H1 (cell line): ENCODE measurements at regions not wholly inside any gene's neighbourhood (a gene's known extent, or its start where the extent isn't known, plus 50 kb on each side); places are given as distances from the start of the nearest gene placed in this dataset.

Experiments used
- CTCF ChIA-PET: fragments of 300-600 bp; sonication (Branson Sonifier 250); formaldehyde crosslinking; loops from one replicate; lab custom pipeline; 2021; ENCODE audit not compliant: partially characterized antibody; lab: Charles Lee
- POLR2A ChIA-PET: fragments of 300-600 bp; sonication (Branson Sonifier 250); formaldehyde crosslinking; loops from one replicate; lab custom pipeline; 2021; ENCODE audit warnings: inconsistent platforms; ENCODE audit not compliant: partially characterized antibody; lab: Charles Lee
- DNase-seq, 2 experiments: peaks; one replicate each; pipeline versions ENCODE4 v3.0.0 to v3.0.0-alpha.2; 2010 to 2022; ENCODE audit warnings: low spot score in 2 of 2, low read depth in 1 of 2, mixed read lengths in 1 of 2
- FAIRE-seq: peaks from 2 replicates; lab custom pipeline; 2011; peaks lifted over from hg19 to GRCh38; lab: Jason Lieb, UNC
- H2AFZ ChIP-seq: 2 replicates; pipeline ENCODE4 v1.8.1; 2012; ENCODE audit warnings: low read length, inconsistent platforms
- H2AK5ac ChIP-seq: 2 replicates; pipeline ENCODE4 v1.6.1; 2013; ENCODE audit warnings: low read depth, low read length
- H2BK120ac ChIP-seq: replicated peaks from 2 replicates; pipeline ENCODE3; 2013; ENCODE audit warnings: low read depth, low read length, inconsistent platforms
- H2BK12ac ChIP-seq: 2 replicates; pipeline ENCODE4 v1.6.1; 2013; ENCODE audit warnings: low read depth, low read length
- H2BK15ac ChIP-seq: 2 replicates; pipeline ENCODE4 v1.6.1; 2013; ENCODE audit warnings: low read length
- H2BK20ac ChIP-seq: 2 replicates; pipeline ENCODE4 v1.6.1; 2013; ENCODE audit warnings: low read length
- H2BK5ac ChIP-seq: 2 replicates; pipeline ENCODE4 v1.6.1; 2013; ENCODE audit warnings: low read depth, low read length
- H3K14ac ChIP-seq: 2 replicates; pipeline ENCODE4 v1.6.1; 2013; ENCODE audit warnings: inconsistent platforms; ENCODE audit not compliant: insufficient read length
- H3K18ac ChIP-seq: 2 replicates; pipeline ENCODE4 v1.6.1; 2013; ENCODE audit warnings: low read length; ENCODE audit errors: extremely low read depth
- H3K23ac ChIP-seq: 2 replicates; pipeline ENCODE4 v1.6.1; 2013; ENCODE audit warnings: inconsistent platforms; ENCODE audit not compliant: insufficient read length
- H3K23me2 ChIP-seq: 2 replicates; pipeline ENCODE4 v1.6.1; 2013; ENCODE audit warnings: low read depth, low read length
- H3K27ac ChIP-seq: 2 replicates; pipeline ENCODE4 v1.6.1; 2011; ENCODE audit warnings: low read depth, low read length, inconsistent platforms
- H3K27me3 ChIP-seq, 4 experiments: replicated peaks in 1 of 4; 1 replicate in 1 of 4; 2 replicates in 3 of 4; pipeline versions ENCODE4 v1.6.1 to v1.8.1; 2011 to 2013; ENCODE audit warnings: low read length in 3 of 4, mild to moderate bottlenecking in 3 of 4, inconsistent platforms in 2 of 4, mixed read lengths in 2 of 4, moderate library complexity in 1 of 4; ENCODE audit not compliant: control insufficient read depth in 3 of 4, insufficient read depth in 3 of 4; ENCODE audit errors: extremely low read depth in 1 of 4
- H3K36me3 ChIP-seq, 4 experiments: 2 replicates each; pipeline versions ENCODE4 v1.6.1 to v1.8.1; 2011 to 2013; ENCODE audit warnings: mild to moderate bottlenecking in 4 of 4, low read length in 3 of 4, moderate library complexity in 2 of 4, control low read depth in 1 of 4, inconsistent platforms in 1 of 4; ENCODE audit not compliant: insufficient read depth in 4 of 4, control insufficient read depth in 2 of 4
- H3K4ac ChIP-seq: replicated peaks from 2 replicates; pipeline ENCODE3; 2013; ENCODE audit warnings: low read length, low read depth, mixed read lengths, inconsistent platforms; ENCODE audit not compliant: insufficient read length
- H3K4me1 ChIP-seq, 4 experiments: replicated peaks in 1 of 4; 1 replicate in 1 of 4; 2 replicates in 3 of 4; pipeline versions ENCODE4 v1.6.1 to v1.8.1; 2011 to 2013; ENCODE audit warnings: low read length in 3 of 4, inconsistent platforms in 2 of 4, mixed read lengths in 1 of 4; ENCODE audit not compliant: insufficient read depth in 4 of 4, control insufficient read depth in 3 of 4
- H3K4me2 ChIP-seq, 2 experiments: 2 replicates each; pipeline versions ENCODE4 v1.6.1 to v1.8.1; 2011 to 2013; ENCODE audit warnings: low read depth in 2 of 2, low read length in 2 of 2, control low read depth in 1 of 2, inconsistent platforms in 1 of 2, mild to moderate bottlenecking in 1 of 2; ENCODE audit not compliant: insufficient read depth in 1 of 2
- H3K4me3 ChIP-seq, 4 experiments: fragments of 200-600, 300-600 bp in 1 of 4; sonication (generic), shearing (Covaris generic), sonication (Bioruptor Twin) in 1 of 4; 2 replicates each; pipeline versions ENCODE4 v1.5.1 to v1.8.1; 2011 to 2016; ENCODE audit warnings: low read length in 4 of 4, low read depth in 3 of 4, control low read depth in 2 of 4, inconsistent platforms in 2 of 4, mild to moderate bottlenecking in 2 of 4, mixed read lengths in 1 of 4, moderate library complexity in 1 of 4; ENCODE audit not compliant: insufficient read depth in 2 of 4; ENCODE audit errors: extremely low read depth in 1 of 4
- H3K56ac ChIP-seq: replicated peaks from 2 replicates; pipeline ENCODE3; 2013; ENCODE audit warnings: low read depth, mild to moderate bottlenecking, mixed read lengths, low read length, inconsistent platforms; ENCODE audit not compliant: insufficient read length
- H3K79me1 ChIP-seq: 2 replicates; pipeline ENCODE4 v1.6.1; 2013; ENCODE audit warnings: low read depth, low read length, control low read depth
- H3K79me2 ChIP-seq, 2 experiments: 2 replicates each; pipeline versions ENCODE4 v1.6.1 to v1.8.1; 2012 to 2013; ENCODE audit warnings: low read length in 2 of 2, mild to moderate bottlenecking in 2 of 2, inconsistent platforms in 1 of 2; ENCODE audit not compliant: insufficient read depth in 2 of 2, control insufficient read depth in 1 of 2
- H3K9ac ChIP-seq, 4 experiments: replicated peaks in 1 of 4; 1 replicate in 1 of 4; 2 replicates in 3 of 4; pipeline versions ENCODE4 v1.6.1 to v1.8.1; 2011 to 2013; ENCODE audit warnings: low read depth in 3 of 4, low read length in 3 of 4, control low read depth in 2 of 4, mild to moderate bottlenecking in 2 of 4, moderate library complexity in 2 of 4, inconsistent platforms in 1 of 4; ENCODE audit errors: extremely low read depth in 1 of 4
- H3K9me3 ChIP-seq, 2 experiments: 2 replicates each; pipeline versions ENCODE4 v1.6.1 to v1.8.1; 2012 to 2013; ENCODE audit warnings: mild to moderate bottlenecking in 2 of 2, moderate library complexity in 2 of 2, control low read depth in 1 of 2, inconsistent platforms in 1 of 2, low read depth in 1 of 2, low read length in 1 of 2, mixed read lengths in 1 of 2; ENCODE audit not compliant: insufficient read depth in 2 of 2
- H4K20me1 ChIP-seq, 2 experiments: replicated peaks in 1 of 2; 2 replicates each; pipeline versions ENCODE3 to v1.8.1; 2011 to 2013; ENCODE audit warnings: inconsistent platforms in 2 of 2, low read length in 2 of 2, mild to moderate bottlenecking in 1 of 2; ENCODE audit not compliant: insufficient read depth in 2 of 2, control insufficient read depth in 1 of 2
- H4K5ac ChIP-seq: 2 replicates; pipeline ENCODE4 v1.6.1; 2013; ENCODE audit warnings: low read length, low read depth, mixed read lengths, inconsistent platforms; ENCODE audit not compliant: insufficient read length
- H4K8ac ChIP-seq: 2 replicates; pipeline ENCODE4 v1.8.0; 2013; ENCODE audit warnings: mild to moderate bottlenecking, moderate library complexity, low read length, inconsistent platforms; ENCODE audit not compliant: insufficient read depth; ENCODE audit errors: extremely low read depth
- H4K91ac ChIP-seq: replicated peaks from 2 replicates; pipeline ENCODE3; 2013; ENCODE audit warnings: low read length, mixed read lengths, inconsistent platforms; ENCODE audit not compliant: insufficient read length
- CBX8 ChIP-seq: fragments of 300-800, 300-1000 bp; sonication (generic); IDR thresholded peaks from 2 replicates; pipeline ENCODE4 v1.7.1; 2016; ENCODE audit warnings: low read depth, low read length, borderline replicate concordance
- CHD1 ChIP-seq: IDR thresholded peaks from 2 replicates; pipeline ENCODE4 v1.6.1; 2012; ENCODE audit warnings: low read depth, low read length, improper control_type of control experiment
- EZH2 ChIP-seq: fragments of 200-600 bp; sonication (generic); IDR thresholded peaks from 2 replicates; pipeline ENCODE4 v1.7.1; 2012; ENCODE audit warnings: low read depth, mild to moderate bottlenecking, moderate library complexity, low read length, inconsistent platforms; ENCODE audit not compliant: severe bottlenecking
- KDM4A ChIP-seq: IDR thresholded peaks from one replicate; pipeline ENCODE4 v1.7.1; 2012; ENCODE audit warnings: low read depth, mild to moderate bottlenecking, moderate library complexity, low read length, inconsistent platforms; ENCODE audit not compliant: severe bottlenecking
- TCF12 ChIP-seq: IDR thresholded peaks from 2 replicates; pipeline ENCODE4 v1.6.1; 2011; ENCODE audit warnings: low read depth, mild to moderate bottlenecking, low read length
- YY1 ChIP-seq: IDR thresholded peaks from 2 replicates; pipeline ENCODE4 v1.6.1; 2011; ENCODE audit warnings: low read depth, mild to moderate bottlenecking, low read length
- TF ChIP-seq, protein P1 (sequence below): IDR thresholded peaks from 2 replicates; pipeline ENCODE4 v1.6.1; 2012; ENCODE audit warnings: inconsistent platforms

DNA sequence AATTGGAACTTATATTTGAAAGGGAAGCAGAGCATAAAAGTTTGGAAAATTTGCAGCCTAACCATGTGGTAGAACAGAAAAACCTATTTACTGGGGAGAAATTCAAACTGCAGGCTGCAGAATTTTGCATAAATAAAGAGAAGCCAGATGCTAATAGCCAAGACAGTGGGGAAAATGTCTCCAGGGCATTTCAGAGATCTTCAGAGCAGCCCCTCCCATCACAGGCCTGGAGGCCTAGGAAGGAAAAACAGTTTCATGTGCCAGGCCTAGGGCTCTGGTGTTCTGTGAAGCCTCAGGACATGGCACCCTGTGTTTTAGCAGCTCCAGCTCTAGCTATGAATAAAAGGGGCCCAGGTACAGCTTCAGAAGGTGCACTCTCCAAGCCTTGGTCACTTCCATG lies 648.7 kb upstream of the FRG1 start:
- Histone ChIP-seq H3K79me1 (no peaks in the 10 kb centered on the region), H2AFZ (no peak overlapping the region), H3K23ac (no peak overlapping the region), H3K79me2 (no peaks in the 10 kb centered on the region), H3K4ac (no peak overlapping the region), H2BK120ac (no peak overlapping the region), H2BK5ac (no peak overlapping the region), H3K9ac (no peak overlapping the region), H4K5ac (no peak overlapping the region), H4K20me1 (no peaks in the 10 kb centered on the region), H3K27me3 (no peaks in the 10 kb centered on the region), H3K14ac (no peak overlapping the region), H4K8ac (no peak overlapping the region), H3K9me3 (no peaks in the 10 kb centered on the region), H3K4me2 (no peak overlapping the region), H4K91ac (no peak overlapping the region), H3K27ac (no peak overlapping the region), H2BK20ac (no peak overlapping the region), H3K4me1 (no peaks in the 10 kb centered on the region), H3K36me3 (no peaks in the 10 kb centered on the region), H3K18ac (no peak overlapping the region), H2BK12ac (no peak overlapping the region), H2BK15ac (no peak overlapping the region), H2AK5ac (no peak overlapping the region), H3K4me3 (no peak overlapping the region), H3K23me2 (no peaks in the 10 kb centered on the region), H3K56ac (no peak overlapping the region)
- no peak for FAIRE-seq
- TF ChIP-seq EZH2, result no peak
- no peak for TF ChIP-seq TCF12
- no peak for TF ChIP-seq CHD1
- no peak for TF ChIP-seq CBX8
- TF ChIP-seq, protein P1, sequence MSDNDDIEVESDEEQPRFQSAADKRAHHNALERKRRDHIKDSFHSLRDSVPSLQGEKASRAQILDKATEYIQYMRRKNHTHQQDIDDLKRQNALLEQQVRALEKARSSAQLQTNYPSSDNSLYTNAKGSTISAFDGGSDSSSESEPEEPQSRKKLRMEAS, result no peak
- TF ChIP-seq YY1, result no peak
- TF ChIP-seq KDM4A, result no peak
- POLR2A ChIA-PET, result no interaction called here
- CTCF ChIA-PET, result interaction anchor here (1.1 kb wide), 1 partner anchor 501 kb away, joined by 3 read pairs; no protein-coding TSS in a partner anchor
- no peak for DNase-seq
